ENCODE measurements at regions not wholly inside any gene's neighbourhood (a gene's known extent, or its start where the extent isn't known, plus 50 kb on each side); places are given as distances from the start of the nearest gene placed in this dataset.

GRCh38 chr2:152861349-152861942 lies 143.0 kb downstream of the ARL6IP6 start:
- DNase-seq: no peak

- DNase-seq: no peak
These were observed 140.3 kb downstream of the ARL6IP6 start for GRCh38 chr2:152858594-152859265.

- DNase-seq: peak; percentile 83
These were observed 128.5 kb downstream of the ARL6IP6 start for GRCh38 chr2:152846697-152847470.

- DNase-seq: no peak
These were observed 117.3 kb downstream of the ARL6IP6 start for GRCh38 chr2:152835674-152836073.

GRCh38 chr2:152827944-152828343 lies 109.5 kb downstream of the ARL6IP6 start:
- DNase-seq: no peak

GRCh38 chr2:152826581-152827279 lies 108.3 kb downstream of the ARL6IP6 start:
- no peak for DNase-seq

GRCh38 chr2:152825834-152826233 lies 107.4 kb downstream of the ARL6IP6 start:
- DNase-seq: no peak

- DNase-seq: no peak
These were observed 105.5 kb downstream of the ARL6IP6 start for GRCh38 chr2:152823905-152824304.

GRCh38 chr2:152822676-152823075 lies 104.3 kb downstream of the ARL6IP6 start:
- DNase-seq: no peak

GRCh38 chr2:152820048-152820447 lies 101.6 kb downstream of the ARL6IP6 start:
- DNase-seq: no peak

GRCh38 chr2:152815634-152816257 lies 97.3 kb downstream of the ARL6IP6 start:
- DNase-seq: no peak

- DNase-seq: no peak
These were observed 96.1 kb downstream of the ARL6IP6 start for GRCh38 chr2:152814475-152815030.

GRCh38 chr2:152813351-152813750 lies 94.9 kb downstream of the ARL6IP6 start:
- no peak for DNase-seq

All from islet precursor cell (in vitro differentiated cells).